Stimulated activated CD8-positive, alpha-beta memory T cell treated with anti-CD3 and anti-CD28 coated beads, Interleukin-2, amount 100 ng/mL, for 48 hours (primary cell): ENCODE measurements at regions not wholly inside any gene's neighbourhood (a gene's known extent, or its start where the extent isn't known, plus 50 kb on each side); places are given as distances from the start of the nearest gene placed in this dataset.

Source experiments
- DNase-seq, 2 donors: peaks; one replicate each; pipeline ENCODE4 v3.0.0-alpha.2; 2020; ENCODE audit warnings: low read depth in 2 of 2

DNA sequence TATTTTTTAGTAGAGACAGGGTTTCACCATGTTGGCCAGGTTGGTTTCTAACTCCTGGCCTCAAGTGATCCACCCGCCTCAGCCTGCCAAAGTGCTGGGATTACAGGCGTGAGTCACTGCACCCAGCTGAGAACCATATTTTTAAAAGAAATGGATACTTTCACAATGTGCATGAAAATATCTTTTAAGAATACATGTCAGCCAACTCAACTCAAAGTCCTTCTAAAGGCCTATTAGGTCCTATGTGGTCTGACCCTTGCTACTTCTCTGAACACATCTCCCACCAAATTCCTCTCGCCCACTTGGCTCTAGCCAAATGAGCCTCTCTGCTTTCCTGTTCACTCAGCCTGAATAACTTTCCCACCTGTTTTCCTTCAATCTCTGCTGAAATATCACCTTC lies 119.6 kb downstream of the MTX2 start:
- DNase-seq = no peak

DNA sequence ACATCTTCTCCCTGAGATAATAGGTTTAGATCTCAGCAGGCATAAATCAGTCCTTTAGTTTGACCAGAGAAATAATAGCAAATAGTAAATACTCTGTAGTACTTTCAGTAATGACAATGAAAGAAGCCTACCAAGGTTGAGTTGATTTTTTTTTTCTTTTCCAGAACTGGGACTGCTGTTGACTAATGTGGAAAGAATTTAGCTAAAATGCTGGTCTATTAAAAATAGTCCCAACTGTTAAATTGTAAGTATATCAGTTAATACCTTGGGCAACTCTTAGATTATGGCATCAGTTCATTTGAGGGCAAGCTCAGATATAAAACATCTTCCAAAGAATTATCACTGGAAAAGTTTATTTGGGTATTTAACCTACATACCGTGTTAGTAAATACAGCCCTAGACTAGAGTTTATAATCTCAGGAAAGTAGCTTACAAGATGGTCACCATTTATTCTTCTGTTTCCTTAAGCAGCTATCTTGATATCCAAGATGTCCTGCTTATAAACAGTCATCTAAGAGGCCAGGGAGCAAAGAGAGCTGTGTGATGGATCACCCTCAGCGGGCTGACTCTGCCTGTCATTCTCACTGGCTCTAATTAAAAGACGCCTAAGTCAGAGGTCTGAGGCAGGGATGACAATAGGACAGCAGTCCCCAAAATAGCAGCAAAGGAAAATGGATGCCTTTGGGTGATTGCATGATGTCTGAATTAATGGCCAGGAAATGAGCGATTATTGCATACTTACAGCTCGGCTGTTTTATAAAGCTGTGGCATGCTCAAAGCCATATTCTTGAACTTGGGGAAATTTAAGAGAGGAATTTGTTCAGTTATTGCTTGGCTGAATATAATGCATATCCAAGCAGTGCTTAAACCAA lies 121.3 kb downstream of the MTX2 start:
- no peak for DNase-seq

DNA sequence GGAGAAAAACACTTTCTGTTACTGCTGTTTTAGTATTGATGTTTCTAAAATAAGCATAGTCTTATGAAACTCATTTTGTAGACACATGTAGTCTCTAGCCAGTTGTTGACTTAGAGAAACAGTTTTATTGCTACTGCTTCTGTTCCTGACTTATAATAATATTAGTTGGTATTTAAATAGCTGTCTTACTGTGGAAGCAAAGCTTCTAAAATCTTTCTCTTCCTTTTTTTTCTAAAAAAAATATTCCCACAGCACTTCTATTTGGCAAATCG lies 121.8 kb downstream of the MTX2 start:
- no peak for DNase-seq

DNA sequence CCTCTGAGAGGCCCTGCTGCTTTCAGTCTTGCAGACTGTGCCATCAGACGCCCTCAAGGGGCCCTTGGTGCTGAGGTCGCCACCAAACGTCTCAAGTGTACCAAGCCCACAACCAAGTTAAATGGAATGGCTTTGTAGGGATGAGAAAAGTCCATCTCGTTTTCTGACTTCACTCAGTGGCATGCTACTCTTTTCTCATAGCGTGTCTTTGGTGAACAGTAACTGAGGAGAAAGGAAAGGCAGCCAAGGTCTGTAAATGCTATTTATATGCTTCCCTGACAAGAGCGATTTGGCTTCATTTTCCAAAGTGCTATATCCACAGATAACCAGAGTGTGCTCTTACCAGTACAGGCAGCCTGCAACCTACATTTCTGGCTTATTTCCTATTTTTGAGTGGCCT lies 123.0 kb downstream of the MTX2 start:
- no peak for DNase-seq

DNA sequence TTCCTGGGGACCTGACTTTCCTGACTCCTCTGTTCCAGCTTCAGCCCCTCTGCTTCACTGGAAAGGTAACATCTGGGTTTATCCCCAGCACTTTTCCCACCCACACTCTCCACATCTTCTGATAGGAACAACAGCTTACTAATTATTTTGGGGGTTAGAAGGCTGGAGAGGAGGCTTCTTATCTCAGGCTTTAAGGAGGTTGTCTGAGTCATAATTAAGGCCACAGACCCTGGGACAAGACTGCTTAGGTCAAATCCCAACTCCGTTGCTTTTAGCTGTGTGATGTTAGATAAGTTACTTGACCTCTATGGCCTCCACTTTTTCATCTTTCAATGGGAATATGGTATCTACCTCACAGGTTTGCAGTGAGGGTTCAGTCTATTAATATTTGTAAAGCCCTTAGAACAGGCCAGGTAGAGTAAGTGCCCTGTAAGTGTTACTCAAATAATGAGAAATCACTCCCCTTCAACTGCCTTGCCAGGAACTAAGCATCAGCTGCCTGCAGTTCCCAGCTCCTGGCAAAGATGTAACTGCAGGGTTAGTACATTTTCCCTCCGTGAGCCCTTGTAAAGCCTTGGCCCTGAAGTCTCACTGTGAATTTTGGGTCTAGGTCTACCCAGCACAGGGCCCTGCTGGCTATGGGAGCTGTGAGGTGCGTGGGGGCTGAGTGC lies 123.6 kb downstream of the MTX2 start:
- no peak for DNase-seq

DNA sequence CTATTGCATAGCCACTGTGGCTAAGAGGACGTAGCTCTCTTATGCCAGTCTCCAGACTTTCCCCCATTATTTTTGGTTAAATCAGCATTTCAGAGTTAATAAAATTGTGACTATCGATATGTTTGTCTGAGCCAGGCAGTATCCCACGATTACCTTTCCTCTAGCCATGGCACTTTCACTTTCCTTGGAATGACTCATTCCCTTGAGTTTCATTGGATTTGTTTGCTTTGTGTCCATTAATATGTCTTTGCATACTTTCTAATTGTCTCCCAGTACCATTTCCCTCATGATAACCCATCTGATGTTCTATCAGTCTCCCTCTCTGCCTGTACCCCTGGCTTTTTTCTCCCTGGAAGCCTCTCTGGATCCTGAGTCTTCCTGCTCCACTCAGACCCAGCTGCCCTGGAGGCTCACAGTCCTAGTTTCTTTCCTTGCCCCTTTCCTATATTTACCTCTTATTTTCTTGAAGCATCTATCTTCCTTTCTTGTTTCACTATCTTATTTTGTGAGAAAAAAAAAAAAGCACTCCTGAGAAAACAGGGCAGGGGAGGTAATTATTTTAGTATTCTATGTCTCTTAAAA lies 126.1 kb downstream of the MTX2 start:
- no peak for DNase-seq

DNA sequence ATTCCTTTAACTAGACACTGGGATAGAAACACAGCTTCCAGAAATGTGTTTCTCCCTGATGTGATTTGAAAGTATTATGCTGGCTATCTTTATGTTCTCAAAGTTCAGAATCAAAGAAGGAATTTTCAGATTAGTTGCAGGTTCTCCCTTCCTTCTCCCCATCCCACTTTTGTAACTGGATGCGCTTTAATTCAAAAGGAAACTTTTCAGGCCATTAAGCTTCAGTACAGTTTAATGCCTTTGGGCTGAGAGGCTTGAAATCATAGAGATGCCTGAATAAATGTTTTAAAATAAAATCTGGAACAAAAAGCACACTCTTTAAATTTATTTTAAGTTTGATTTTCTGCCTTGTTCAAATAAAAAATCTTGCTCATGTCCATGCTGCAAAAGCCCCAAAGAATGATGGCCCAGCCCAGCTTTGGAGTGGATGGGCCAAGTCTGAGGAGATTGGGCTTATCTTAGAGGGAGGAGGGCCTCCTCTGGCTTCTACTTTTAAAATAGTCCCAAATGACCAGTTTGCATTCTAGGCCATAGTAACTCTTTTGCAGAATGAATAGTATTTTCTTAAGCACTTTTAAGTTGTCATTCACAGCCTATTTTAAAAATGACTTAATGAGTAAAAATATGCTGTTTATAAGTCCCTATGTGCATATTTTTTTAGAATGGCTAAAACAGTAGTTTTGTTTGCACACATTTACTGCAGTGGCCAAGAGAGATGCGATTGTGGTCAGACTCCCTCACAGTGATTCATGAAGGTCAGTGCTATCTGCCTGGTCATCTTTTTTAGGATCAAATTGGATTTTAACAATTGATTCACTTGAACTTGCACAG lies 129.2 kb downstream of the MTX2 start:
- DNase-seq = no peak

DNA sequence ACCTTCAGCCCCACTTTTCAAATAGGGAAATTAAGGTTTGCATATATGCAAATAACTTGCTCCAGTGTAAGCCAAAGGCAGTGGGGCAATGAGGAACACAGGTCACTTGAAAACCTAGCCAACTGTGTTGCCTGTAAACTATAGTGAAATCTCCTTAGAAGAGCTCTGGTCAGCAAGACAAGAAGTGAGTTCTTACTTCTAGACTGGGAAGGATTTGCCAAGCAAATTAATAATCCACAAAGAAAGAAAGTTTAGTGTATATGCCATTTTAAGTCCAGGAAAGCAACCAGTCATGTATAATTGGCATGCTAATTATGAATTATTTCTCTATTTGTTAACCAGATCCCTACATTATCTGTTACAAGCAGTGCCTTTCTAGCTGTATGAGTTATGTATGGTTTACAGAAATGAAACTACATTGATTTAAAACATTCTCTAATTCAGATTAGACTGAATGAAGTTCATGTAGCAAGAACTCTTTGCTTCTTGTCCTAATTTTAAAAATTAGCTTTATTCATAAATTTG lies 129.9 kb downstream of the MTX2 start:
- DNase-seq = no peak

DNA sequence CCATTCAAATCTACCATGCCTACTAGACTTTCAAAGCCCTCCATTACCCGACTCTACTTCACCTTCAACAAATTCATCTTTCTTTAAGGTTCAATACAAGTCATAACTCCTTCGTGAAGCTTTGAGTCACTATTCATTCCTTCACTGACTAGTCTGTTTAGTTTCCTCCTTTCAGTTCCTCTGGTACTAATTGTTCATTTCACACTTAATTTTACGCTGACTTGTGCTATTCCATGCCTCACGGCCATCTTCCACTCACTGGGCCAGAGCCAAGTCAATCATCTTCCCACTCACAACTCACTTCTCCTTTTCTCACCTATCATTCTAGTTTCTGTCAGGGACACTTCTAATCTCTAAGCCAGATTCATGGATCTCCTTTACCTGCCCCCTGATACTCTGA lies 136.2 kb downstream of the MTX2 start:
- DNase-seq = no peak

DNA sequence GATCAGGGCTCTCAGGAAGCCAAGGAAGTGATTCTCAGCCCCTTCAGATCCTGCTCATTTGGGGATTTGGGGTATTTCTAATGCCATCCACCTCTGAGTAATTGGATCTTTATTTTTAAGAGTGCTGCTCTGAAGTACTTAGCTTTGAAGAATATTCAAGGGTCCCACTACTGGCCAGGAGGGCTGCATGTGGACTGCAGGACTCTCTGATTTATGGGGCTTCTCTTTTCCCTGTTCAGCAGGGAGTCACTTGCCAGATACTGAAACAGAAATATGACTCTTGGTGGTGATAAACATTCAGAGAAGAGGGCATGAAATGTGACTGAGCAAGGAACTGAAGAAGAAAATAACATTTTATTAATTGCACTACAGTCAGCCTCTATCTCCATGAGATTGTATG lies 138.5 kb downstream of the MTX2 start:
- no peak for DNase-seq

DNA sequence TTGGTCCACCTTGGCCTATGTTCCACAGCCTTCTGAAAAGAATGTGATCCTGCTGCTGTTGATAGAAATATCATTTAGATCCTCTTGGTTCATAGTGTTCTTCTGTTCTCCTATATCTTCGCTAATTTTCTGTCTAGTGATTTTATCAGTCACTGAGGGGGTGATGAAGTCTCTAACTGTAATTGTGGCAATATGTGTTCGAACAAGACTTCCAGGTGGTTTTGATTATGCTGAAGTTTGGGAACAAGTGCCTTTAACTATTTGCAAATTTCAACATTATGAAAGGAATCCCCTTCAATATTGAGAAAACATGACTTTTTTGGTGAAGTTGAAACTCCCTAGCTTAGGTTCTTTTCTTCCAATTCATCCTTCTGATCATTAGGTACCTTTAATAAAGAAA lies 140.4 kb downstream of the MTX2 start:
- DNase-seq = no peak

DNA sequence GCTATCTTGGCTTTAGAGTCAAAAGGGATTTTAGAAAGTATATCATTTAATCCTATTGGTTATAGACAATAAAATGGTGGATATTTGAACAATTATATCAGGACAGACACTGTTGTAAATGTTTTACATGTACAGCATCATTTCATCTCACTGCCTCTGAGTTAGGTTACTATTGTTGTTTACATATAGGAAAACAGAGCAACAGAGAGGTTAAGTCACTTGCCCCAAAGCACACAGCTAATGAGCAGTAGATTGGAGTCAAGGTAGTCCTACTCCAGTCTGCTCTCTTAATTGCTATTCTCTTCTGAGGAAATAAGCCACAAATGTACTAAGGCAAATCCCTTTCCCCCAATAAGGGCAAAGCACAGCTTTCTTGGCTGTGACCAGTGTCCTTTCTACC lies 142.9 kb downstream of the MTX2 start:
- DNase-seq = no peak

DNA sequence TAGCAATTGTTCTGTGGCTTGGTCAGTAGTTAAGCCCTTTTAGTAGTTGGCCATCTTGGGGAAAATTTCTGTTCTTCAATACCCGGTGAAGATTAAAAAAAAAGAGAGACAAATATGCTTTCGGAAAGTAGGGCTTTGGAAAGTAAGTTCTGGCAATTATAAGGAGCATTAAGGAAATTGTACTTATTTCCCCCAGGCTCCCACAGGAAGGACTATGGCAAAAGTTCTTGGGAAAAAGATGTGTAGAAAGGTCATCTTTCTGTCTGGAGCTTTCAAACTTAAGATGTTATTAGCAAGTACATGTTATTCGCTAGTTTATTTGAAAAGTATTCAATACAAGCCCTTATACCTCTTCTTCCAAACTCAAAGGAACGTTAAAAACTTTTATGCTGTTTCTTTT lies 144.5 kb downstream of the MTX2 start:
- DNase-seq = no peak

DNA sequence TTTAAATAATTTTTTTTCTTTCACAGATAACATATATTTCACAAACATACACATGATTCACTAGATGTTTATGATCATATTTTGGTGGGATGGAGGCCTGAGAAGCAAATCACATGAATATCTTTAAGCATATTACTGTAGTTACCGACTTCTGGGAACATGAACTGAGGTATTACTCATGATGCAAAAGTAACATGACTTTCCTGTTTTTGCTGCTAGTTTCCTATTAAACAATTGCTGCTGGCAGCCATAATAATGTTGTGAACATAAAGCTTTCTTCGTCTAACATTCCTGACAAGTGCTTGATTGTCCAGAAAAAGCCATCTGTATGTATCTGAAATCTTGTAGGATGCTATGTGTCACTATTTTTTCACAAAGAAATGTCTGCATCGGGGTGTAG lies 145.4 kb downstream of the MTX2 start:
- DNase-seq = no peak

DNA sequence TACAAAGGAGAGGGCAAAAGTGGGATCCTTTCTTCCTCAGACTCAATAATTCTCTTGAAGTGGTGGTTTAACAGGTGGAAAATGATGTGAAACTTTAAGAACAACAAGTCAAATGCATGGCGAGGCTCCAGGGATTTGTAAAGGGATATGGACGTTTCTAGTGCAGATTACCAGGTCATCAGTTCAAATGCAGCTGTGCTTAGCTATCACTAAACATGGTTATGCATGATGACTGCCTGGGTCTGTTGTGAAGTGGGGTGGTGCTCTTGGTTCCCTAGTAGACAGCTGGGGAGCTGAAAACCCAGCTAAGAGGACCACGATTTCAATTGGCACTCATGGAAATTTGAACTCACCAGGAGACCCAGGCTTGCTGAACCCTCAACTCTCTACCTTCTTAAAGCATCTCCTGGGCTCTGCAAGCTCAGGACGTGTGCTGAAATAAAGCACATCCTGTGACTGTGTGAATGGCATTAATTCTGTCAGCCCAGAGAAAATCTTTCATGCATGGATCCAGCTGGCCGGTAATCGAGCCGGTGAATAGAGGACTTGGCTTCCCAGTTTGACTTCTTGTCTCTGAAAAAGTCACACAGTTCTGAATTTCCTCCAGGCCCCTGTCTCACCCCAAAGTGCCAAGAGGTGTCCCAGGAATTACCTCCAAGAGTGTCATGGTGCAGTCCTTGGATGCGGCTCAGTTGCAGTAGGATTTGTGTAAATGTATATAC lies 146.1 kb downstream of the MTX2 start:
- no peak for DNase-seq

DNA sequence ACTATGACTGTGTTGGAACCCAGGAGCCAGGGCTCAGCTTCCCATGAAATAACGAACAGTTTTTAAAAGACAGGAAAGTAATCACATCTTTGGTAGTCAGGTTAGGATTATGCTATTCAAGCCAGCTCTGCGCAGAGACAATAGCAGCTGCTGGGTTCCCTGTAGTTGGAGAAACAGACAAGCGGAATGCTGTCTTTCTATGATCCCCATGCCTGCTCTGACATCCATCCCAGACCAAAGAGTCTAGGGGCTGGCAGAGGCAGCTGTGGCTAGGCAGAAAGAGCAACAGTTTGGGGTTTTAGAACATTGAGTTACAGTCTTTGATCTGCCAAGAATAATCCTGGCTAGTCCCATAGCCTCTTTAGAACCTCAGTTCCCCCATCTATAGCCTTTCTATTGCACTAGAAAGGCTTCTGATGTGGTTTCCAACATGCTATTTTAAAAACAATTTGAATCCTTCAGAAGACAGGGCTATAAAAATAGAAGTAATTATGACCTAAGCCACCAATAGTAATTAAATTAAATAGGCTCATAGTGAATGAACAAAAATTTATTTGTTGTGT lies 146.8 kb downstream of the MTX2 start:
- DNase-seq = no peak

DNA sequence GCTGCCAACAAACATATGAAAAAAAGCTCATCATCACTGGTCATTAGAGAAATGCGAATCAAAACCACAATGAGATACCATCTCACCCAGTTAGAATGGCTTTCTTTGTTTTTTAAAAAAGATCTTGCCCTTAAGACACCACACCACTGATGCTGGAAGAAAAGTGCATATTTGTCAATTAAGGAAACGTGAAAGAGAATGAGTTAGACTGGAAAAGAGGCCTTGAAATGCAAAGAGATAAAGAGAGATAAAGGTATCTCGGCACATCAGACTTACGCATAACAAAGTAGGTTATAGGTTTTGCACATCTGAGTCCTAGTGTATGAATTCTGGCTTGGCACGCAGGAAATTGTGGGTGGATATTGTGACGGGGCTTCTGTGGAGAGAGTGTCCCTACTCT lies 149.5 kb downstream of the MTX2 start:
- no peak for DNase-seq

DNA sequence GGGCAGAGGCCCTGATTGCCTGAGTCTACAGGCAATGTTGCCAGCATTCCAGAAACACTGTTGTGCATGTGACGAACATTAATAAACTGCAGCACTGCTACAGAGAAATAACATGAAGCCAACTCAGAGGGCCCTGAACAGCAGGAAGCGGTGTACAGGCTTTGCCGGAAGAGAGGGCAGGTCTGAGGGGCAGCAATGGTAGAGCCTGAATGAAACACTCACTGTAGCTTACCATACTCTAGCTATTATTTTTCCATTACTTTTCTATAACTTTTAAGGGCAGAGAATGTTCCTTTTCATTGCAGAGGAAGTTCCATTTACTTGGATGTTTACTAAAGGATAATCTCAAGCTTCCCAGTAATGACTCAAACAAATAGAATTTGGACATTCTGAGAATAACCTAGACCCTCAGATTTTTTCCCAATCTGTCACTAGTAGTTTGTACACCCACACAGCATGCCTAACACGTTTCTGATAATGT lies 150.4 kb downstream of the MTX2 start:
- no peak for DNase-seq

DNA sequence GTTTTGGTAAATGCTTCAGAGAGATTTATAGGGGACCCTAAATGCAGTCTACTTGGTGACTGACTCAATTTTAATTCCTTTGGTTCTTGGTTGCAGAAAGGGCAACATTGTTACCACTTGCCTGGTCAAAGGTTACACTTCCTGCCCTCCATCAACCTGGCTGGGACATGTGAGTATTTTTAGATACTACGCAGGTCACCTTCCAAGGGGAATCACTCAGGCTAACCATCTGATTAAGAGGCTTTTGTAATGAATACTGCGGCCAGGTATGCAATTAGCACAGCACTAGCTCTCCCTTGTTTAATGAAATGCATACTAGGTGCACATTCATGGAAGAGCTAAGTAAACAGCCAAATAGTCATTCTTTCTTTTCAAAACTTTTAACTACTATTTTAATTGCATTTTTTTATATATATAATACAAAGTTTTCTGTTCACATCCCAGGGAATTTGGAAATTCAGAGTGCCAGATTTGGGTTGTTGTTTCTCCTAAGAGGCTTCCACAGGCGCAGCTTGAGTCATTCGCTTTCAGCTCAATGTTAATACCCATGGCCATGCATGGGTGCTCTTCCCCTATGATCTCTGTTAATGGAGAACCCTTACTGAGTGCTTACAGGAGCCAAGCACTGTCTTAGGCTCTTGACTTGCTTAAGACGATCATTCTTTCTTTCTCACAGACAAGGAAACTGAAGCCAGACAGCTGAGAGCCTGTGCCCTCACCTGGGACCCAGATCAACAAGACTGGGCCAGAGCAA lies 152.2 kb downstream of the MTX2 start:
- DNase-seq = no peak

DNA sequence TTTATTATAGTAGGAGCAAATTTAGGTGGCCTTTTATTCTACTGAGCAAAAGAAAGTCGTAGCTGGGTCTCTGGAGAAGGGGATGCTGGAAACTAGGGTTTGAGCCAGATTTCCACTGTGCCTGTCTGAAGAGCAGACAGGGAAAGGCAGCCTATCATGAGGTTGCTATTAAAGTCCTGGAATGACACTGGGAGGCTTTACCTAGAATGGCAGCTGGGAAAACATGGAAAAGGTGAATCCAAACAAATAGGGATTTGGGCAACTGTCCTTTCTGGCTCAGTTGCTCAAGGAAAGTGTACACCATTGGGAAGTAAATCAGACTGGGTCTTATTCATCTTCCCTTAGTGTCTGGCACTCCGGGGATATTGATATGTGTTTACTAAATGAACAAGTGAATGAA lies 154.6 kb downstream of the MTX2 start:
- DNase-seq = no peak
